SH-SY5Y (cell line): ENCODE measurements at regions not wholly inside any gene's neighbourhood (a gene's known extent, or its start where the extent isn't known, plus 50 kb on each side); places are given as distances from the start of the nearest gene placed in this dataset.

ENCODE experiments used
- GATA2 ChIP-seq: IDR thresholded peaks from 2 replicates; pipeline ENCODE4 v1.6.1; 2011; ENCODE audit warnings: mild to moderate bottlenecking, low read depth, low read length
- GATA3 ChIP-seq: IDR thresholded peaks from 2 replicates; pipeline ENCODE4 v1.6.1; 2011; ENCODE audit warnings: low read depth, mild to moderate bottlenecking, low read length, moderate library complexity

DNA sequence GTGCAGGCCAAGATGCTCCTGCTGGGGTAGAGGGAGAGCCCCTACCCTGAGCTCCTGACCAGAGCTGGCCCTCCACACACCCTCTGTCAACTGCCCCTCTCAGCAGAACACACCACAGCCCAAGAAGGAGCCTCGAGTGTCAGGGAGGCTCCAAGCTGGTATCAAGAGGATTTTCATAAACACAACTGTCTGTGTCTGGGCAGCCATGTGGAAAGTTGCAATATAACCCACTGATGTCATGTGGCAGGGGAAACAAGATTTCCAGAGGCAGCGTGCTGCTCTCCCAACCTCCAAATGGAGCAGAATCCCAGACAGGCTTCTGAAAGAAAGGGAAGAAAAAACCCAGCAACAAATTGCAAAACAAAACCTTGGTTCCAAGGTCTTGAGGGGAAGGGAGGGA is 569.9 kb downstream of the BUD13 start:
- TF ChIP-seq GATA2 (no peak), GATA3 (no peak)

DNA sequence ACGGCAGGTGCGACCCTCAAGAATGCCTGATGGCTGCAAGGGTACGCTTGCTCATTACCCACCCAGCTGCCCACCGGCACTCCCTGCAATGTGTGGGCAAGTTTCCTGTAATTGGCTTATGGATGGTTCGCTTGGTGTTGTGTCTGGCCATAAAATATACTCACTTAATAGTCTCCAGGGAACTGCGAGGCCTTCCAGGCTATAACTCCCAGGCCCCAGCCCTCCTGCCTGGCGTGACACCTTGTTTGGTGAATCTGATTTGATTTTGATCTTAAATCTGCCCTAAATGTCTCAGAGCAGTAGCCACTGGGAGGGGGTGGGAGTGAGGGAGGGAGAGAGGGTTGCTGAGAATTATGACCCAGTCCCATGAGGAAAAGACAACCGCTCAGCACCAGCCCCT is 572.2 kb downstream of the BUD13 start:
- no peak for TF ChIP-seq GATA2
- TF ChIP-seq GATA3, result no peak

DNA sequence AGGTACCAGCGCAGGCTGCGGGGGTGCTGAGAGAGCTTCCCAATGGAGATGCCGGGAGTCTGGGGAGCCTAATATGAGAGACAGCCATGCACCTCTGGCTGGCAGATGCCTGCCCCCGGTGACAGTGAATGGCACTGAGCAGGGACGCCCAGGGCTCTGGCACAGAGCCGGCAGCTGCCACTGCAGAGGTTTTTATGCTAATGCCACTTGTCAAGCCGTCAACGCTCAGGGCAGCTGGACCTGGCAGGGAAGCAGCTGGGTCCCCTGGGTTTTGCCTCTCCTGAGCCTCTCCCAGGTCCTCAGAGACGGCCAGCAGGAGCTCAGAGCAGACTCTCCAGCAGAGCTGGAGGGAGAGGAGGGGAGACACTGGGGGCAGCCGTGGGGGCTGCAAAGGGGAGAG is 573.6 kb downstream of the BUD13 start:
- TF ChIP-seq GATA2 (no peak; the same call in 1 of the 2 replicates), GATA3 (no peak)

DNA sequence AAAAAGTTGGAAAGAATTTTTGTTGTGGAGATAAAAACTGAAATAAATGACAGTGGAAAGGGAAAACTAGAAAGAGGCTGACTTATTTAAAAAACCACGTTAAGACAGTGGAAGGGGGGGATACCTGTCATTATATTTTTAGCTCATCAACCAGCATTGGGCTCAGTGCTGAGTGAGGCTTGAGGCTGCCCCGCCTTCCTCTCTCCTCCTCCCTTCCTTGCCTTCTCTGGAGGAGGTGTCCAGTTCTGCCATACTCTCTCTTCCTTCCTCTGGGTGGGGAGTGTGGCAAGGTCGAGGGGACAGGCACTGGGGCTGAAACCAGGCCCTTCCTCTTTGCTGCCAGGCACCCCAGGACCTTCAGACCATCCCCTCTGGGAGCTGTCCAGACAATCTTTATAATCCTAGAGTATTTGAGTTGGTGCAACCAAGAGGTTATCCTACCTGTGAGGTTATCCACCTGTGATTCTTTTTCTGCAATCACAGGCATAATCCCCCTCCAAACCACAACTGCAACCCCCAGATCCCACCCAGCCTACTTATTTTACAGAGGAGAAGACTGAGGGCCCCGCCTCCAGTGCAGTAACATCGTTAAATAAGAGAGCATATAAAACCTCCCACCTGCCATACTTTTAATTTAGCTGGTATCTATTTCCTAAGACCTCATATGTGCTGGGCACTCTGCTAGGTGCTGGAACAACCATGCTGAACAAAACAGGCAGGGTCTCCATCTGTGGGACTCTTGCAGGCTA is 578.5 kb downstream of the BUD13 start:
- no peak for TF ChIP-seq GATA3
- TF ChIP-seq GATA2, result no peak

DNA sequence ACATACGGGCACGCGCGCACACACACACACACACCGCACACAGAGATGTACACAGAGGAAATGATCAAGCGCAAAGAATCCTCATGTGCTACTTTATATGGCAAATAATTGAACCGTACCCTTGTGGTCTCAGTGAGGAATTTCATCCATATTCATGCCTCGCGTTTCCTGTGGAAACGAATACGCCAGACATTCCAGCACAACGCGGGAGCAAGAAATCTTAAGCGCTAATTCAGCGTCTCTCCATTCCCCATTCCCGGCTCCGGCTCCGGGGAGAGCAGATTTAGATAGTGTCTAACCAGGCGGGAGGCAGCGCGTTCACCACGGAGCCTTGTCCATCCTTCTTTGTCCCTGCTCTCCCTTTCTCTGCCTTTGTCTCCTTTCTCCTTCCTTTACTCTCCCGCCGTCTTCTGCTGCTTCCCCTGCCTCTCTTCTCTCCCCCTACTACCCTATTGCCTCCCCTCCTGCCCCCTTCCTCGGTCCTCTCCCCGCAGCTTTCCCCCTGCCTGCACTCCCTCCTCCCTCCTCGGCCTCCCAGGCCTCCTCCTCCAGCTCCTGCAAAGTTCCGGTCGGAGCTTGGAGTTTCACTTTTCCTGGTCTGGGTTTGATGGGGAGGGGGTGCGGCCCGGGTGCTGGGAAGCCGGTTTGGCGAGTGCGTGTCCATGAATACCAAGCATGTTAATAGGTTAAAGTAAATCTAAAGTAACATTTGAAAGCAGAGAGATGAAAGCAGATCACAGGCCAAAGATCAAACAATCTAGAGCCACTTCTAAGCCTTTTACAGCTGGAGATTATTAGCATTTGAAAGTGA is 579.3 kb downstream of the BUD13 start:
- TF ChIP-seq GATA3 (no peak), GATA2 (no peak)

DNA sequence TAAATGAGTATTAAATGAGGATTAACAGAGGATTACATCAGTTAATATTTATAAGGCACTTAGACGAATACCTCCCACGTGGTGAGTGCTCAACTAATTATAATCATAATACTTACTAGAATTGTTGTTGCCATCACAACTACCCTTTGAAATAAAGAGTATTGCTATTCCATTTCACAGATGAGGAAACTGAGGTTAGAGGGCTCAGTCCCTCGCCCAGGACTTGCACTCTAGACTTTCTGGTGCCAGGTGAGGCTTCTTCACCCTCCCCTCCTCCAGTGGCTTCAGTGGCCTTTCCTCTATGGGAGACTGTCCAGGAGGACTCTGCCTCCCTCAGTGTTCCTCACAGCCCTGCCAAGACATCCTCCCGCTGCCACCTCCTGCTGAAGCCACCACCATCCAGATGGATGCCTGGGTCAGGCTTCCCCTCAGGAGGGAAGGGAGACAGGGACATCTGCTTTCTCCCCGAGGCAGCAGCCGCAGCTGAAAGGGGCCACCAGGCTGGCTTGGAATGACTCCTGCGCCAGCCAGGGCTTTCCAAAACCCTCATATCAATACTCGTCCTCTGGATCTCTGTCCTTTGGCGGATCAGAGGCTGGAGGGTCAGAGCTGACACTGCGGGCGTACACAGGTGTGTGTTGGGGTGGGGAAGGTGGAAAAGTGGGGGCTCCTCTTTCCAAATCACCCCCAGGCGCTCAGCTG is 580.1 kb downstream of the BUD13 start:
- TF ChIP-seq GATA3 (no peak), GATA2 (no peak)

DNA sequence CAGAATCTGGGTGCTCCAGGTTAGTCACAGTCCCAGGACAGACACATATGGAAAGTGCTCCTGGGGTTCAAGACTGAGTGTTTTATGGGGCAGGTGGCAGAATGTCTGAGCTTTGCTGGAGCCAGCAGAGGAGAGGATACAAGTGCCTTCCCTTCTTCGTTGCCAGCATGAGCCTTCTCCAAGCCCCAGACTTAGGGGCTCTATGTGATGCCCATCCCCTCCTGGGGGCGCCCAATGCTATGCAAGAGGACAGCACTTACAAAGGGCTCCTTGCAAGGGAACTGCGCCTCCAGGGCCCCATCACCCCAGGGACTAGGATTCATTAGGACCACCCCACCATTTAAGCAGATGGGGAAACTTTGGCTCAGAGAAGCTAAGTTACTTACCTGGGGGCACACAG is 581.9 kb downstream of the BUD13 start:
- TF ChIP-seq GATA3, result no peak

DNA sequence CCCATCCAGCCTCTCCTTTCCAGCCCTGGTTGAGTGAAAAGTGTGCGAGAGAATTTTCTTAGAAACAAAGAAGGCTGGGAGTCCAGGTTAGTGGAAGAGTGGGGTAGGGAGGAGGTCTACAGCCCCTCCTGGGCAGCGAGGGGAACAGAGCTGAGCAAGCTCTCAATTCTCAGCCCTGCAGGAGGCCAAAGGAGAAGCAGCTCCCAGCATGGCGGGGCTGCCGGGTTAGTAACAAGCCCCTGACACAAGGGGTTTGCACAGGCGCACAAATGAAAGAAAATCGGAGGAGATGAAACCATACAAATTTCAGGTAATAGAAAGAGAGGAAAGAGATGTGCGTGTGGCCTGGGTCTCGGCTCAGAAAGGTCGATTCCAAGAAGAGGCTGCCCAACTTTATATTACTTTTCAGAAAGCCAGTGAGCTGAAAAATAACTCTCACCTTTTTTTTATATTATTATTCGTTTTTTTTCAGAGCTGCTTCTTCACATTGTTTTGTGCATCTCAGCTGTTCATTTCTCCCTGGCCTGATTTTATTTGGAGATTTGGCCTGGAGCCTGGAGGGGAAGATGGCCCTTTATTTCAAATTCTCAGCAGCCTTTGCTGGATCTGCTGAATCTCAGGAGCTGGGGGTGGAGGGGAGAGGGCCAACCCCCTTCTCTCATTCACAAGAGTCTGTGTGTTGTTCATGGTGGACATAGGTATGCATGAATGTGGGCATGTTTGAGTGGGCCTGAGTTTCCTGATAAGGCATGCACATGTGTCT is 583.2 kb downstream of the BUD13 start:
- TF ChIP-seq GATA3, result no peak
- TF ChIP-seq GATA2, result no peak

DNA sequence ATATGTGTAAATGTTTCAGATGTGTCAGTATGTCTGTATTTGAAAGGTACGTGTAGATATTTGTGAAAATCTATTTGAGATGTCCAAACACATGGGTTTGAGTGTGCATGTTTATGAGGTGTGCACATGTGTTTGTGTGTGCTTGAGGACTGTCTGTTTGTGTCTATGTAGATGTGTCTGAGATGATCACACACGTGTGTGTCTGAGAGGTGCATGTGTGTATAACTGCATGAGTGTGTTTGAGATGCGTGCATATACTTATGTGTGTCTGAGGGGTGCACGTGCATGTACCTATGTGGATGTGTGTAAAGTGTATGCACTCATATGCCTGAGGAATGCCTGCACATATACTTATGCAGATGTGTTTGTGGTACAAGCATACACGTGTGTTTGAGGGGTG is 584.4 kb downstream of the BUD13 start:
- TF ChIP-seq GATA3, result no peak
- no peak for TF ChIP-seq GATA2

DNA sequence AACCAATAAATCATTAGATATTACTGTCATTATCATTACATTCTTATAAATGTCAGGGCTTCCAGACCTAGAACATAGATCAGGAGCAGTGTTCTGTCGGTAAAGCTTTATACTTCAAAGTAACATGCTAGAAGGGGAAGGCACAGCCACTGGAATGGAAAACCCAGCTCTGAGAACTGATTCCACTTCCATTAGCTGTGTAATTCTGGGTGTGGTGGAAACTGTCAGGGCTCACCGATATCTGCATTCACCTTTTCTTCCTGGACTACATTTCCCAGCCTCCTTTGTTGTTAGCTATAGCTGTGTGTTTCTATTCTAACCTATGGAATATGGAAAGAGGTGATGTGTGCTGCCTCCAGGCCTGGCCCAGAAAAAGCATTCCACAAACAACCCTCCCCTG is 585.8 kb downstream of the BUD13 start:
- TF ChIP-seq GATA3, result no peak
- no peak for TF ChIP-seq GATA2

DNA sequence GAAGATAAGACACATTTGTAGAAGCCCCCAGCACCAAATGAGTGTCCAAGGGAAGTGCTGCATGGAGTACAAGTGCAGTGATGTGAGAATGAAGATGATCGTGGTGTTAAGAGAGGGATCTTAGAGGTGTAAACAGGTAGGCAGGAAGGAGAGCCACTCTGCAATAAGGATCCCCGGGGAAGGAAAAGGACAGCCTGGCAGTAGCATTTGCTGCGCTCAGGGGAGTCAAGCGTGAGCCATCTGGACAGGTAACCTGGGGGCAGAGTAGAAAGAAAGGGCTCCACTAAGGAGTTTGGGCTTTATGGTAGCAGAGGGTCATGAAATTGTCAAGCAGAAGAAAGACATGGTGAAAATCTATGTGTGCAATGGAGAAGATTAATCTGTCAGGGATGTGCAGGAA is 587.2 kb downstream of the BUD13 start:
- no peak for TF ChIP-seq GATA3
- TF ChIP-seq GATA2, result no peak

DNA sequence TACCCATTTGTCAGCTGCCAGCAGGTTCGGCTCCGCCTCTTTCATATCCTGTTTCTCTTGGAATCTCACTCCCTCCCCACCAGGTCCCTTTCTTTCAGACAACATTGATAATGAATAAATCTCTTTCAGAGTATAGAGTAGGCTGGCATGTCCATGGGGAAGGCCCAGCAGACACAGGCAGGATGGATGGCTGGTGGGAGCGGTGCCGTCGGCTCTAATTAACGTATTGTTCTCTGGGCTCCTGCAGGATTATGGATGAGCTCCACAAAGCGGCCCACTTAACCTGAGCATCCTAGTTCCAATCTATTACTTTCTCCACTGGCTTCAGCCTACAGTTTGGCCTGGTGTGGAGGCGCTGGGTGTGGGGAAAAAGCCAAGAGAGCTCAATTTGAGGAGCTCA is 588.0 kb downstream of the BUD13 start:
- TF ChIP-seq GATA2 (no peak), GATA3 (no peak)

DNA sequence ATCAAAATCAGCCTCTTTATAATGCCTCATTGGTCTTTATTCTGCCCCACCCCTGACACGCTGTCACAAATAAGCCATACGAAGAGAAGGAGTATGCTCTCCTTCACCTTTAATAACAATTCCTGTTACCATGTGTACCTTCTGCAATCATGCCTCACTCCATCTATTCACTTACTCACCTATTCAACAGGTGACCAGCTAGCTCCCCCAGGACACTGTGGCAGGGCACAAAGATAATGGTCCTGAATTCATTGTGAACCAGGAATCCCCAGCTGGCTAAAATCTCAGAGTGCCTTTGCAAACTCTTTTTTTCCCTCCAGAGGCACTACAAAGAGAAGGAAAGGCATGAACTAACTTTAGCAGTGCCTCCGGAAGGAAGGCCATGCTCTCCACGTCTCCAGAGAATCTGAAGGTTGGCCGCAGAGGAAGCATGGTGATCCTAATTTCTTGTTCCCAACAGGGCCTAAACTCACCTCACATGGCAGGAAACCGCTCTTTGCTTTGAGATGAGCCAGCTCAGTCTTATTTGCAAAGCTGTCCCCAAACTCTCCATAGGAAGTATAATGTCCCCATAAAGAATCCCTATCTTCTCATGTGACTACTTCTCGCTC is 590.3 kb downstream of the BUD13 start:
- TF ChIP-seq GATA3 (no peak), GATA2 (no peak)

DNA sequence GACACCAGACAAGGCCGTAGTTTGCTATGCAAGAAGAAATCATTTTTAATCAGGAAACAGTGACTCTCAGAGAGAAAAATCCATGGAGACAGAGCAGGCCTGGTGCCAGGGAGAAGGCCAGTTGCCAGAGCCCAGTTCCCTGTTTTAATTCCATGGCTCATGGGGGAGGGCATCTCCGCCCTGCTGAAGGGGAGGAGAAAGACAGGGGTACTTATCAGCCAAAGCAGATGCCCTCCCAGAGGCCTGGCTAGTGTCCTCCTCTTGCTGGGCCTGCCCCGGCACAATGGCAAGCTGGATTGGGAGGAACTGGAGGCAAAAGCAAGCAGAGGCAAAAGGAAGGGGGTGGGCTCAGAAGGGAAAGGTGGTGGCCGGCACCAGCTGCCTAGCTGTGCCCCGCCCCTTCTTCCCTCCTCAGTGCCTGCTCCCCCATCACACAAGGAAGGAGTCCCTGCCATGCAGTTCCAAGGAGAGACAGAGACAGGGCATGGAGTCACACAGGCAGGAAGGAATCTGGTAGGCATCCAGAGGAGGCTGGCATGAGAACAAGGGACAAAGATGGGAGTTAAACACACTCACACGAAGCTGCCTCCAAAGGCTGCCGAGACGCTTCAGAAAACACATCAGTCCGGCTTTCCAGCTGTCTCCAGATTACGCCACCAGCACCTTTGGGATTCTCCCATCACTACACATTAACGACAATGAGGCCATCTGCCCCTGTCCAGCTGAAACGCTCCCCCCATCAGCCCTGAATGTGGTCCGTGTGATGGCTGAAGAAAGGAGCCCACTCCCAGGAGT is 591.8 kb downstream of the BUD13 start:
- TF ChIP-seq GATA3 (no peak), GATA2 (peak; percentile 77)
